SK-N-SH treated with all-trans-retinoic acid at 6 μM for 48 hours (cell line): ENCODE measurements at regions not wholly inside any gene's neighbourhood (a gene's known extent, or its start where the extent isn't known, plus 50 kb on each side); places are given as distances from the start of the nearest gene placed in this dataset.

Experiments used
- ARNTL ChIP-seq: fragments of 450-650 bp; formaldehyde crosslinking; IDR thresholded peaks from 2 replicates; pipeline ENCODE4 v1.5.0; 2020; ENCODE audit warnings: low read depth, mild to moderate bottlenecking, moderate library complexity, borderline replicate concordance
- BACH2 ChIP-seq: fragments of 250-450 bp; sonication (Bioruptor Pico); IDR thresholded peaks from 2 replicates; pipeline ENCODE4 v1.9.0; 2021; ENCODE audit warnings: mild to moderate bottlenecking, borderline replicate concordance
- CREB5 ChIP-seq: fragments of 250-450 bp; sonication (Bioruptor Pico); IDR thresholded peaks from 2 replicates; pipeline ENCODE4 v1.5.1; 2020; ENCODE audit warnings: low read depth, mild to moderate bottlenecking, moderate library complexity
- ISL1 ChIP-seq: fragments of 250-450 bp; sonication (Bioruptor Pico); IDR thresholded peaks from 2 replicates; pipeline ENCODE4 v2.1.2; 2022; ENCODE audit warnings: mild to moderate bottlenecking, moderate library complexity
- PATZ1 ChIP-seq: fragments of 250-450 bp; sonication (Bioruptor Pico); IDR thresholded peaks from 2 replicates; pipeline ENCODE4 v1.8.0; 2020; ENCODE audit warnings: mild to moderate bottlenecking, moderate library complexity, borderline replicate concordance
- PPARA ChIP-seq: fragments of 250-450 bp; sonication (Bioruptor Pico); IDR thresholded peaks from 2 replicates; pipeline ENCODE4 v1.5.0; 2020; ENCODE audit warnings: mild to moderate bottlenecking, borderline replicate concordance
- RARB ChIP-seq: fragments of 250-450 bp; sonication (Bioruptor Pico); IDR thresholded peaks from 2 replicates; pipeline ENCODE4 v1.8.0; 2021; ENCODE audit warnings: mild to moderate bottlenecking, moderate library complexity
- TCF4 ChIP-seq: fragments of 250-450 bp; sonication (Bioruptor Pico); IDR thresholded peaks from 2 replicates; pipeline ENCODE4 v1.8.0; 2021; ENCODE audit warnings: mild to moderate bottlenecking, moderate library complexity, borderline replicate concordance
- ZC3H10 ChIP-seq: fragments of 250-450 bp; sonication (Bioruptor Pico); IDR thresholded peaks from 2 replicates; pipeline ENCODE4 v1.5.1; 2021; ENCODE audit warnings: mild to moderate bottlenecking, moderate library complexity
- ZFP30 ChIP-seq: fragments of 450-650 bp; formaldehyde crosslinking; IDR thresholded peaks from 2 replicates; pipeline ENCODE4 v1.5.0; 2022; ENCODE audit warnings: mild to moderate bottlenecking, moderate library complexity
- ZNF565 ChIP-seq: fragments of 450-650 bp; formaldehyde crosslinking; conservative IDR thresholded peaks from 2 replicates; pipeline ENCODE4 v1.5.0; 2020; ENCODE audit warnings: low read depth, mild to moderate bottlenecking, moderate library complexity
- ZNF70 ChIP-seq: fragments of 450-650 bp; formaldehyde crosslinking; IDR thresholded peaks from 2 replicates; pipeline ENCODE4 v1.5.0; 2020; ENCODE audit warnings: mild to moderate bottlenecking, moderate library complexity

DNA sequence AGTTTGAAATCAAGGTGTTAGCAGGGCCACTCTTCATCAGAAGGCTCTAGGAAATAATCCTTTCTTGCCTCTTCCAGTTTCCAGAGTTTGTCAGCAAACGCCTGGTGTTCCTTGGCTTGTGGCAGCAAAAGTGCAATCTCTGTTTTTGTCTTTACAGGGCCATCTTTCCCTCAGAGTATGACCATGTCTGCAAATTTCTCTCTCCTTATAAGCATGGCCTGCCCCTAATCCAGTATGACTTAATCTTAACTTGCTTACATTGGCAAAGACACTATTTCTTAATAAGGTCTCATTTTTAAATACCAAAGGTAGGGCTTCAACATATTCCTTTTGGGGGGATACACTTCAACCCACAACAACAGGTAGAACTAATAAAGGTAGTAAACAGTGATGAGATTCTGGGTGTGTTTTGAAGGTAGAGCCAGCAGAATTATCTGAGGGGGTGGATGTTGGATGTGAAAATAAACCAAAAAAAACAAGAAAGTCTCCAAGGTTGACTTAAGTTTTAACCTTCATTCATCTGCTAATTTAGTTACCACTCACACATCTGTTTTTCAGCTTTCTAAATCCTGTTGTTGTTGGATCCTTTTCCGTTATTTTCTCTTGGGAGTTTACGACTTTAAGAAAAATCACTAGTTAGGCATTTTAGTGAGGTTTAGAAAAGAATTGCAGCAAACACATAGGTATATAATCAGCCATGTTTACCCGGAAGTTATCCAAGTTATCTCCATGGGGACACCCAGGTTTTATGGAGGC is 234.4 kb upstream of the FIGN start:
- TF ChIP-seq TCF4 (no peak), RARB (CRISPR knock-in tag) (no peak), ISL1 (CRISPR knock-in tag) (no peak), BACH2 (CRISPR knock-in tag) (no peak), ZFP30 (no peak), ZNF565 (CRISPR knock-in tag) (no peak), PATZ1 (CRISPR knock-in tag) (no peak), ZNF70 (CRISPR knock-in tag) (no peak), PPARA (CRISPR knock-in tag) (no peak), ZC3H10 (CRISPR knock-in tag) (no peak), CREB5 (CRISPR knock-in tag) (no peak), ARNTL (CRISPR knock-in tag) (no peak)
